Stimulated activated CD8-positive, alpha-beta memory T cell treated with anti-CD3 and anti-CD28 coated beads, Interleukin-15, amount 100 ng/mL, for 48 hours (primary cell): ENCODE measurements at regions not wholly inside any gene's neighbourhood (a gene's known extent, or its start where the extent isn't known, plus 50 kb on each side); places are given as distances from the start of the nearest gene placed in this dataset.
"Not testable (repeated sequence)": the region's sequence is repeated elsewhere in the genome, so short reads cannot be mapped to it uniquely, and the experiment has no call there.

Experiments
- DNase-seq, 2 donors: peaks; one replicate each; pipeline ENCODE4 v3.0.0-alpha.2; 2020; ENCODE audit warnings: low read depth in 2 of 2

- DNase-seq, result no peak
These were observed 50.8 kb upstream of the BOD1L1 start for GRCh38 chr4:13678186-13678924.

DNA sequence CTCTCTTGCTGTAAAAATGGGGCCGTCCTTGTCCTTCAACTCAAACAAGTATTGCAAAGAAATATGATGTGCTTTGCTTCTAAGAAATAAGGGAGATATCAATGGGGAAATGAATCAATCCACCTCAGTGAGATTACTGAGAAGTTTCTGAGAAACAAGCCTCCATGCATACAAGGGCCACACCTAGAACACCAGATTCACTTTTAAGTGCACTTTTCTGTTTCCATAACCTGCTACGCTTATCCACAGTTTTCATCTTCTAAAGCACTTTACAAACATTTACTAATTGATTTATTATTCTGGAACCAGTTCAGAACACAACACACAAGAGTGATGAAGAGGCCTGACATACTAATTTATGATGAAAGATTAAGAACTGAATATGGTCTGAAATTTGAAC is 54.0 kb upstream of the BOD1L1 start:
- DNase-seq, result no peak

DNA sequence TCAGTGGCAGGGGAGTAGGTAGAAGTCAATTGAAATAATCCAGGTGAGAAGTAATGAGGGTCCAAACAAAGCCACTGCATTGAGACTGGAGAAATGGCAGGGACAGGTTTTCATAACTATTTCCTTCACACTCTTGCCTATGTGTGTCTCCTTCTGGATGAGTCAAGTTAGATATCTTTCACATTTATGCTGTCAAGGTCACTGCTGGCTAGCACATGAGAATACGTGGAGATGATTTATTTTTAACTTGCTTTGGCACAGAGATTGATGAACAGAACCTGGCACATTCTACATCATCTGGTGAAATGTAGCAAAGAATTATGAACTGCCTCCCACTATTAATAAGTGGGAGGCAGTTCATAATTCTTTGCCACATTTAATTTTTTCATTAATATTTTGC is 66.7 kb upstream of the BOD1L1 start:
- DNase-seq, result no peak

- no peak for DNase-seq
These were observed 70.8 kb upstream of the BOD1L1 start for GRCh38 chr4:13698296-13698695.

DNA sequence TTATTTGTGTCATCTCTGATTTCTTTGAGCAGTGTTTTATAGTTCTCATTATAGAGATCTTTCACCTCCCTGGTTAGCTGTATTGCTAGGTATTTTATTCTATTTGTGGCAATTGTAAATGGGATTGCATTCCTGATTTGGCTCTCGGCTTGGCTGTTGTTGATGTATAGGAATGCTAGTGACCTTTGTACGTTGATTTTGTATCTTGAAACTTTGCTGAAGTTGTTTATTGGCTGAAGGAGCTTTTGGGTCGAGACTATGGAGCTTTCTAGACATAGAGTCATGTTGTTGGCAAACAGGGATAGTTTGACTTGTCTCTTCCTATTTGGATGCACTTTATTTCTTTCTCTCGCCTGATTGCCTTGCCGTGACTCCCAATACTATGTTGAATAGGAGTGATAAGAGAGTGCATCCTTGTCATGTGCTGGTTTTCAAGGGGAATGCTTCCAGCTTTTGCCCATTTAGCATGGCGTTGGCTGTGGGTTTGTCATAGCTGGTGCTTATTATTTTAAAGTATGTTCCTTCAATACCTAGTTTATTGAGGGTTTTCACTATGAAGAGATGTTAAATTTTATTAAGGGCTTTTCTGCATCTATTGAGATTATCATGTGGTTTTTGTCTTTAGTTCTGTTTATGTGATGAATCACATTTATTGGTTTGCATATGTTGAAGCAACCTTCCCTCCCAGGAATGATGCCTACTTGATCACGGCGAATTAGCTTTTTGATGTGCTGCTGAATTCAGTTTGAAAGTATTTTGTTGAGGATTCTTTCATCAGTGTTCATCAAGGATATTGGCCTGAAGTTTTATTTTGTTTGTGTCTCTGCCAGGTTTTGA is 72.7 kb upstream of the BOD1L1 start:
- DNase-seq, result no peak

- DNase-seq, result not testable (repeated sequence)
These were observed 73.3 kb upstream of the BOD1L1 start for GRCh38 chr4:13700858-13701140.

DNA sequence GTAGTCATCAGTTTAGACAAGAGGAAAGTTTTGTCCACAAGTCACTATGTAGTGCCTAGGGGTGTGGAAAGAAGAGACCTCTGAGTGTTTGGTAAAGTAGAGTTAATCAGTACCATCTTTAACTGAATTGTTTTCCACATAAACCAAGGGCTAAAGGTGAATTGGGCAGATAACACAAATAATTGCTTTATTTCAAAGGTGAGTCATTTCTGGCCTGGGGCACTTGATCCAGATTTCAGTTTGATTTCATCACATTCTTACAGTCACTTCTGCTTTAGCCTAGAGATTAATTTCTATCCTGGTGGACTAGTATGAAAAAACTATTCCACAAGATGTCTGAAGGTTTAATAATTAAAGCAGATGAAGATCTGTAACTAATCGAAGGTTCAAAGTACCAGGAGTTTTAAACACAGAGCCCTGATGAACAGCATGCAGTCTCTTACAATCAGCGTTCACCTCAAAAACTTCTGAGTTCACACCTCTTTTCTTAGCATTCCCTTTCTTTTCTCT is 74.5 kb upstream of the BOD1L1 start:
- DNase-seq, result no peak

DNA sequence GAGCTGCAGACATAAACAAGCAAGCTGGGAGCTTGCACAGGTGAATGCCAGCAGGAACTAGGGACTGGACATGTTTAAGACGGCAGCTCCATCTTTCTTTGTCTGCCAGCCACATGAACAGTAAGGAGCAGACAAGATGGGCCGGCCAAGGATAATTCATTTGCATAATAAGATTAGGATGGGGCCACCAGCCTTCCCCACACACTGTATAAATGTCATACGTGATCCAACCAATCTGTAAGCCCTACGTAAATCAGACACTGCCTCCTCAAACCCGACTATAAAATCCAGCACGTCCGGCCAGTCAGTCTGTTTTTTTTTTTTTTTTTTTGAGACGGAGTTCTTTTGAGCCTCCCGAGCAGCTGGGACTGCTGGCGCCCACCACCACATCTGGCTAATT is 75.6 kb upstream of the BOD1L1 start:
- DNase-seq, result no peak

GRCh38 chr4:13704035-13704434 is 76.5 kb upstream of the BOD1L1 start:
- DNase-seq, result no peak

- DNase-seq, result no peak
These were observed 77.2 kb upstream of the BOD1L1 start for GRCh38 chr4:13704761-13705160.

GRCh38 chr4:13705521-13706041 is 78.1 kb upstream of the BOD1L1 start:
- DNase-seq, result no peak

GRCh38 chr4:13706120-13706519 is 78.6 kb upstream of the BOD1L1 start:
- no peak for DNase-seq

DNA sequence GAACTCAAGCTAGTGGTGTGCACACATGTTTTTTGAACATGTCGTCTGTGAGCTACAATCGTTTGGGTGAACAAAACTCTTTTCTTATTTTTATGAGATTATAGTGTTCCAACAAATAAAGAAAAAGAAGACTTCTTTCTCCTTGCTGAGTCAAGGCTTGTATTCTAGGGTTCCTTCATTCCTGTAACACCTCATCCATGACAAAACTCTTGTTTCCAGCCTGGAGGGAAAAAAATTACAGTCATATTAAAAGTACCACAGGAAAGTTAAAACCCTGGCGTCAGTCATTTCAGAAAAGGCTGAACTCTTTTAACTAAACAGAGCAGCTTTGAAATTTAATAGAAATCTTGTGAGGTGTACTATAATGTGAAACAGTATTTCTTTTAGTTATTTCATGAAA is 79.2 kb upstream of the BOD1L1 start:
- DNase-seq, result no peak

DNA sequence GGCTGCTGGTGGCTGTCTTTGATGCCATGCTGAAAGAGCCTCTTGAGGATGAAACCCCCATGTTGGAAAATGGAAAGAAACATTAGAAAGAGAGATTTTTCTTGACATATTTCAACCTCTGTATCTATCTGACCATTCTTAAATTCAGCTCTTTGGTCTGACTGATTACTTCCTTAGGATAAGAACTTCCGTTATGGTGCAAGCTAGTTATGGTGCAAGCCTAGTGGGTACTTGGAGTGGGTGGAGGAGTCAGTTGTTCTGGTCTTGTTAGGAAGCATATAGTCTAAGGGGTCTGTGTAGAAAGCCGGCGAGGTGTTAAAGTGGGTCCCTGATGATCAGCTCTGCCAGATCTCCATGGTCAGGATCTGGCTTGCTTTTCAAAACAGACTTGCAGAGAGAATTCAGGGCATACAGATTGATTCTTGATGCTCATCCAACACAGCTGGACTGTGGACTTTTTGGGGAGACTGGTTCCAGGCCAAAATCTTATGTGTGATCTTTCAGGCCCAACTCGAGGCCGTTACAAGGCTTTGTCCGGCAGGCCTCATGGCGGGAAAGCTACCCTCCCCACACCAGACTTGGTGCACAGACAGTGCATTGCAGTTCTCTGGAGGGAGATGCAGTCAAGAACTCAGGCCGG is 82.8 kb upstream of the BOD1L1 start:
- no peak for DNase-seq

- DNase-seq, result no peak
These were observed 83.8 kb upstream of the BOD1L1 start for GRCh38 chr4:13711233-13711785.

DNA sequence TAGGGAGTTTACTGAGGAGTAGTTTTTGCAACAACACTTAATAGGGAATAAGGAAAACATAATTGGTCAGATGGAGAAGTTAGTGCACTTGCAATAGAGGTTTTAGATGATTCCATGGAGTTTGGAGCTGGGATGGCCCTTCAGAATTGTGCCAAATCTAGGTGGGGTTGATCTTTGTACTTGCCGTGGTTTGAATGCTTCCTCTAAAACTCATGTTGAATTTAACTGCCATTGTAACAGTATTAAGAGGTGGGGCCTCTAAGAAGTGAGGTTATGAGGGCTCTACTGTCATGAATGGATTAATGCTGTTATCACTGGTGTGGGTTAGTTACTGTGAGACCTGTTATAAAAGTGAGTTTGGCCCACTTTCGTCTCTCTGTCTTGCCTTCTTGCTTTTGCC is 94.4 kb upstream of the BOD1L1 start:
- no peak for DNase-seq

DNA sequence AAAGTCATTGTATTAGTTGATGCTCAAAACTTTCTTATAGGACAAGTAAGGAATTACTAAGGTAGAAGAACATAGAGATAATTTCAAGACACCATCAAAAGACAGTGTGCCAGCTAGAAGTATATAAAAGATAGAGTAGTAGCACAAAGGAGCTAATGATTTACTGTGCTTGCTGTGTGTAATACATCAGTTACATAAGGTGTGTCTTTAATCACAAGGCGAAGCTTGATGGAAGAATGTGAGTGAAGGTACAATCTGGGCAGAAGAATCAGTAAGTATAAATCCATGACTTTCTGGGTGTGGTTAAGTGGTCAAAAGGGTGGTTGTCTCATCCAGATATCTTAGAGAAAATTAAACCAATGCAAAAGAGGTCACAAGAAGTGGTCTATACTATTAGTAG is 95.1 kb upstream of the BOD1L1 start:
- no peak for DNase-seq

DNA sequence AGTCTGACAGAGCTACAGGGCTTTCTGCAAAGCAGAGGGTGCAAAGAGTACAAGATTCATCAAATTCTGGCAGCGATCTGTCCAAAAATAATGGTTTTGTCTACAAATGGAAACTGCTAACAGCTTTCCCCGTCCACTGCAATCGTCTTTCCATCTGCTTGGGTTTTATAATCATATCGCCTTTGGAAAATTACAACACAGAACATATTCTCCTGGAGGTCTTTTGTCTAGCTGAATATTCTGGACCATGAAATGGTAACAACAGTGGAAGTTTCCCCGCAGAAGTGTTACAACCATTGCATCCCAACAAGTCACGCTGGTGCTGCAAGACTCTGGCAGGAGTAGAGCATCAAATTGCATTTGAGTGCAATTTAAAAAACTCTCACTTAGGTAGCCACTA is 101.2 kb upstream of the BOD1L1 start:
- DNase-seq, result no peak

DNA sequence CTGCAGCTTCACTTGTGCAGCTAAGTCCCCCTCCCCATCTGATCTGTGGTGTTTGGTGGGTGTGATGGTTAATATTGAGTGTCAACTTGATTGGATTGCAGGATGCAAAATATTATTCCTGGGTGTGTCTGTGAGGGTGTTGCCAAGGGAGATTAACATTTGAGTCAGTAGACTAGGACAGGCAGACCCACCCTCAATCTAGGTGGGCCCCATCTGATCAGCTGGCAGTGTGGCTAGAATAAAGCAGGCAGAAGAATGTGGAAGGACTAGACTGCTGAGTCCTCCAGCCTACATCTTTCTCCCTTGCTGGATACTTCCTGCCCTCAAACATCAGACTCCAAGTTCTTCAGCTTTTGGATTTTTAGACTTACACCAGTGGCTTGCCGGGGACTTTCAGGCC is 103.5 kb upstream of the BOD1L1 start:
- no peak for DNase-seq

DNA sequence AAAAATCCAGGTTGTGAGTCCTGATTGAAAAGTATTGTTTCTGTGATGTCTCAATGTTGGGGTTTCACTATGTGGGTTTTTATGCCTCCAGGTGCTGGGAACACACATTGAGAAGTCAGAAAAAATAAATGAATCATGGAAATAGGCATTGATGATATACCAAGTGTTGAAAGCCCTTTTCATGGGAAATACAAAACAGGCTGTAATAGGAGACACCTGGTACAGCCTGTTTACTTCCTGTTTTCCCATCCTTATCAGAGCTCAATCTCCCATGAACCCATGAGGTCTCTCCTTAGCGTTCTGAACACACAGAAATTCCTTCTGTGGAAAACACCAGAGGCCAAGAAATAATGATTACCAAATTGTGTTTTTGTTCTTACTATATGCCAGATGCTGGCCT is 106.3 kb upstream of the BOD1L1 start:
- DNase-seq, result no peak

GRCh38 chr4:13750594-13750993 is 123.1 kb upstream of the BOD1L1 start:
- no peak for DNase-seq

DNA sequence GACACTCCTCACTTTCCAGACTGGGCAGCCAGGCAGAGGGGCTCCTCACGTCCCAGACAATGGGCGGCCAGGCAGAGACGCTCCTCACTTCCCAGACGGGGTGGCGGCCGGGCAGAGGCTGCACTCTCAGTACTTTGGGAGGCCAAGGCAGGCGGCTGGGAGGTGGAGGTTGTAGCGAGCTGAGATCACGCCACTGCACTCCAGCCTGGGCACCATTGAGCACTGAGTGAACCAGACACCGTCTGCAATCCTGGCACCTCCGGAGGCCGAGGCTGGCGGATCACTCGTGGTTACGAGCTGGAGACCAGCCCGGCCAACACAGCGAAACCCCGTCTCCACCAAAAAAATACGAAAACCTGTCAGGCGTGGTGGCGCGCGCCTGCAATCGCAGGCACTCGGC is 134.1 kb upstream of the BOD1L1 start:
- not testable (repeated sequence) for DNase-seq
